Skin epidermis (tissue), 12 donors: ENCODE measurements at regions not wholly inside any gene's neighbourhood (a gene's known extent, or its start where the extent isn't known, plus 50 kb on each side); places are given as distances from the start of the nearest gene placed in this dataset.
"Not testable (repeated sequence)": the region's sequence is repeated elsewhere in the genome, so short reads cannot be mapped to it uniquely, and the experiment has no call there.

ENCODE experiments used
- H3K27ac ChIP-seq, 21 experiments: fragments of 200-600 bp; sonication (generic) in 11 of 21; one replicate each; pipeline ENCODE4 v1.5.0; 2020; ENCODE audit warnings: mild to moderate bottlenecking in 3 of 21, inconsistent platforms in 2 of 21, moderate library complexity in 2 of 21
- H3K4me3 ChIP-seq, 7 experiments: fragments of 200-600 bp; sonication (generic) in 2 of 7; one replicate each; pipeline ENCODE4 v1.5.0; 2020; ENCODE audit warnings: inconsistent platforms in 2 of 7, mild to moderate bottlenecking in 2 of 7, moderate library complexity in 1 of 7

DNA sequence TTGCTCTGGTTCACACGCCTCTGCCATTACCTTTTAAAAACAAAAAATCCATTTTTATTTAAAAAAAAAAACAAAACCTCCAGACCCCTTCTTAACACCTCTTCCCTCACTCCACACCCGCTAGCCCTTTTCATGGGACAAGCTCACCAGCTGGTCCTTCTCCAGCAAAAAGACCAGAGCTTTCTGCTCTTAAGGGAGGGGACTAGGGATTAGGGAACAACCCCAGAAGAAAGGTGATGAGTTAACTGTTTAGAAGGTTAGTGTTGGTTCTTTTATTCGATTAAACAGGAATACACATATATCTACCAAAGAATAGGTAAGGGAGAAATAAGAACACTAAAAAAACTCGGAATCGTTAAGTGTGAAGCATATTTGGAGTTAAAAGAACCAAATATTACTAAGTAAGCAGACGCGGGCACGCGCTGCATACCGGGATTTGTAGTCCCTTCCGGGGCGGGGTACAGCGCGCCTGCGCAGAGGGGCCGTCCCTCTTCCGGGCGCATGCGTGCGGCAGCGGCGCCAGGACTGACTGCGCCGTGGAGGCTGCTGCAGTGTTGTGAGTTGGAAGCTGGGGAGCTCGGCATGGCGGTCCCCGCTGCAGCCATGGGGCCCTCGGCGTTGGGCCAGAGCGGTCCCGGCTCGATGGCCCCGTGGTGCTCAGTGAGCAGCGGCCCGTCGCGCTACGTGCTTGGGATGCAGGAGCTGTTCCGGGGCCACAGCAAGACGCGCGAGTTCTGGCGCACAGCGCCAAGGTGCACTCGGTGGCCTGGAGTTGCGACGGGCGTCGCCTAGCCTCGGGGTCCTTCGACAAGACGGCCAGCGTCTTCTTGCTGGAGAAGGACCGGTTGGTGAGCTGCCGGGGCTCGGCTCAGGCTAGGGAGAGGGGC, 92.6 kb upstream of the FAM153A start:
- H3K4me3 ChIP-seq = peak overlapping the region in 6 of 7 experiments; percentile 18 to 50 (median 32)
- not testable (repeated sequence) for H3K27ac ChIP-seq

DNA sequence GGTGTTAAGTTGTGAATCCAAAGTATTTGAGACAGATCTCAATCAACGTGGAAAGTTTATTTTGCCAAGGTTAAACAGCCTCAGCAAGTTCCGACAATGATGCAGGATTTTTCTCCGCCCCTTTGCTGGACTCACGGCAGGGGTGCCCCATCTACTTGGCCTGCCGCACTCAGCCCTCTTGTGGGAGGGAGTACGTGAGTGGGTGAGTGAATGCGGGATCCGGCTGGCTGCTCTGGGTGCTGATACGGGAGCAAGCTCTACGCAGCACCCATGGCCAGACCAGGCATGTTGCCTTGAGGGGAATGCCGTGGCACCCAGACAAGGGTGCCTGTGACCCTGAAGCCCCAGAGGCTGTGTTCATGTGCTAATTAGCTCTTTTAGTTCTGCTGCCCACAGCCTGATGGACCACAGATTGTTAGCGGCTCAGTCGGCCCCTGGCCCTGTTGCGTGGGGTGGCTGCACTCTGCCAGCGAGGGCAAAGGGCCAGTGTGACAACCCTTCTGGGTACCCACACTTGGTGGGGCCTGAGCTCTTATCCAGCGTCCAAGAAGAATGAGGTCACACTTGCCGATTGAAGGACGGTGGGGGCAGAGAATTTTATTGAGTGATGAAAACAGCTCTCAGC, 81.2 kb upstream of the FAM153A start:
- not testable (repeated sequence) for H3K4me3 ChIP-seq, H3K27ac ChIP-seq

DNA sequence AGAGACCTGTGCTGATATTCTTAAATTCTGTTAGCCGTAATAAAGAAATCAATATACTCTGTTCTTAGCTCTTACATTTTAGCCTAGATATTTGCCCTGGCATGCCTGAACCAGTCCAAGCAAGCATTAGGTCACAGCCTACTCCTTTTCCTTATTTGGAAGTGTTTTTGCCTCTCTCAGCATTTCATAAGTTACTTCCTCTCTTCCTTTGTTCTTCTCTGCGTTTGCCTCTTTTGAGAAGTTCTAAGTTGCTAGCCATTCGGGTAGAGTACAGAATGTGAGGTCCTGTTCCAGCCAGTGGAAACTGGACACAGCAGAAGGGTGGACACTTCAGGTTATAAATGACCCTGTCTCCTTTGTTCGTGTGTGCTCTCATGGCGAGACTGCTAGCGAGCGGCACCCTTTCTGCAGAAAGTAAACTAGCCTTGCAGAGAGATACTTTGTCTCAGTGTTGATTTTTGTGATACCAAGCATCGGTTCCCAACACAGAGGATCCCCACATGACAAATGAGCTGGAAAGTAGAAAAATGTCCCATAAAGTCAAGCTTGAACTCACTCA, 75.0 kb upstream of the FAM153A start:
- not testable (repeated sequence) for H3K4me3 ChIP-seq, H3K27ac ChIP-seq

DNA sequence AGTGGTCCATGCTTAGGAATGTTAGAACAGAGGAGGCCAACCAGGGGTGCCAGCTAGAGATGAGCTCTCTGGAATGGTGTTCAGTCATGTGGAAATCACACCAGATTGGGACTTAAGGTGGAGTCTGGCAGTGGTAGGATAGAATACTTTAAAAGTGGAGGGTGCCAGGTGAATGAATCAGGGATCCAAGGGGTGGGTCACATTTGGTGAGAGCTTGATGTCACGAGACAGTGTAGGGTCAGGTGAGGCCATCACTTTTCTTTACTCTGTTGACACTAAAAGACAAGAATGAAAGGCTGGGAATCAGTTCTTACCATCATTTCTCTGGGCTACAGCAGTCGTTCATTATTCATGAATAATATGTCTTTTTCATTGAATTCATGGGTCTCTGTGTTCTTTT, 73.8 kb upstream of the FAM153A start:
- H3K27ac ChIP-seq, H3K4me3 ChIP-seq: not testable (repeated sequence)

DNA sequence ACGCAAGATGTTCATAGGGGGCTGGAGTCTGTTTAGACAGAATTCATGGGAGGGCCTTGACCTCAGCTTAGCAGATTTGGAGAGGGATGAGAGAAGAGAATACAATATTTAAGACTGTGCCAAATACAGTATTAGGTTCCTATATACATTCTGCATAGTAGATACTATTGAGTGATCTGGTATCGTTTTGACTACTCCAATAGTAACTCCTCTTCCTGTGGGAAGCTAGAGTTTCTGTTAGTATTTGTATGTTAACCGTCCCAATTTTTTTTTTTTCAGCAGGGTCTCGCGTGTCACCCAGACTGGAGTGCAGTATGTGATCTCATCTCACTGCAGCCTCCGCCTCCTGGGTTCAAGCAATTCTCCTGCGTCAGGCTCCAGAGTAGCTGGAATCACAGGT, 65.2 kb upstream of the FAM153A start:
- not testable (repeated sequence) for H3K27ac ChIP-seq

DNA sequence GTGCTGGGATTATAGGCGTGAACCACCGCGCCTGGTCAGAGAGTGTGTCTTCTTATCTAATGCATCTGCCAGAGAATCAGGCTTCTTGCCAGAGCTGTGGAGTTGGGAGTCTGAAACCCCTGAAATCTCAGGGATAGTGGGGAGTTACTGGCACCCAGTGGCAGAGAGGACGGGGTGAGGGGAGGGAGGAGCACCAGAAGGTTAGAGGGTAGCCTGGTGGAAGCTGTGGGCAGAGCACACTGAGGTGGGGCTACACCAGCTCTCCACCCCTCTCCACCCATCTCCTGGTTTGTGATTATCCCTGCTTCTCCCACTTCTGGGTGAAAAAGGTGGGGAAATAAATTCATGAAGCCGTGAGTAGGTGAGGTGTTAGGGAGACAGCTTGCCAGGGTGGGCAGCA, 63.9 kb upstream of the FAM153A start:
- not testable (repeated sequence) for H3K4me3 ChIP-seq, H3K27ac ChIP-seq

More for the DNA sequence above, 65.2 kb upstream of the FAM153A start:
- not testable (repeated sequence) for H3K4me3 ChIP-seq

DNA sequence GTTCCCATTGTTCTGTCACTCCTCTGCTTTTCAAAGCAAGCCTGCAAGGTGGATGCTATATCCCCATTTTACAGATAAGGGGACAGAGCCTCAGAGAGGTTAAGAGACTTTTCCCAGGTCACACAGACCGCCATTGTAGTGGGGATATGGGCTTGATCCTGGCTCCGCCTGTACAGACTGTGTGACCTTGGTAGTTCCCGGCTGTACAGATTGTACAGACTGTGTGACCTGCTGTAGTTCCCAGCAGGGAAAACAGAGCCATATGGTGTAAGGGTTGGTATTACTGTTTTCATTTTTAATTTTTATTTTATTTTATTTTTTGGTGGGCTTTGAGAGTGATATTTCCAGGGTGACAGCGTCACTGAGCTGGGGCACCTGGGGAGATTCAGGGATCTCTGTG, 63.2 kb upstream of the FAM153A start:
- not testable (repeated sequence) for H3K27ac ChIP-seq, H3K4me3 ChIP-seq

DNA sequence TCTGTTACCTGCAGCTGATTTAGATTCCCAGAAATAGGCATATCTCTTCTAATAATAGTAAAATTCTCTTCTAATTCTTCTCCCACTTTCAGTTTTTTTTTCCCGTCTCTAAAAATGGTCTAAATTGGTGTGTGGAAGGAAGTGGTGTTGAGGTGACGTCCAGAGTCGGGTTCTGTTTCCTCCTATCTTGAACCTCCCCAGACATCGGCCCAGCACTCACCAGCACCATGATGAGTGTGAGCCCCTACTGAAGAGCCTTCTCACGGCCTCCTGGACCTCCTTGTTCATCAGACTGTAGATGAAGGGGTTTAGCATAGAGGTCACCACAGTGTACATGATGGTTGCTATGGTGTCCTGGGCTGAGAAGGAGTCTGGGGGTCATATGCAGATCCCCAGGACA, 53.5 kb upstream of the FAM153A start:
- not testable (repeated sequence) for H3K4me3 ChIP-seq, H3K27ac ChIP-seq
